Gastroesophageal sphincter (tissue), 4 donors: ENCODE measurements at regions not wholly inside any gene's neighbourhood (a gene's known extent, or its start where the extent isn't known, plus 50 kb on each side); places are given as distances from the start of the nearest gene placed in this dataset.

Source experiments
- ATAC-seq: fragments of 150-250 bp; one replicate; pipeline ENCODE4 v1.9.1; 2016; ENCODE audit warnings: mild to moderate bottlenecking, moderate library complexity
- H3K27ac ChIP-seq, 4 donors: fragments of 200-600 bp; sonication (generic) in 3 of 4; 1 replicate in 3 of 4; 2 replicates in 1 of 4; pipeline ENCODE4 v1.5.1; 2016 to 2019
- H3K27me3 ChIP-seq: fragments of 200-600 bp; sonication (generic); one replicate; pipeline ENCODE4 v1.5.1; 2019
- H3K36me3 ChIP-seq, 2 donors: fragments of 200-600 bp; sonication (generic); one replicate each; pipeline ENCODE4 v1.5.1; 2019; ENCODE audit warnings: control low read depth in 1 of 2
- H3K4me1 ChIP-seq, 3 donors: fragments of 200-600 bp; sonication (generic); 1 replicate in 2 of 3; 2 replicates in 1 of 3; pipeline ENCODE4 v1.5.1; 2016 to 2019; ENCODE audit warnings: control low read depth in 2 of 3
- H3K4me3 ChIP-seq, 2 donors: fragments of 200-600 bp; sonication (generic); one replicate each; pipeline ENCODE4 v1.5.1; 2019; ENCODE audit warnings: mild to moderate bottlenecking in 1 of 2, moderate library complexity in 1 of 2
- H3K9me3 ChIP-seq, 3 donors: fragments of 200-600 bp; sonication (generic); one replicate each; pipeline ENCODE4 v1.5.1; 2017 to 2019; ENCODE audit warnings: control low read depth in 2 of 3
- CTCF ChIP-seq, 4 experiments: fragments of 200-600 bp in 2 of 4; fragments of 450-650 bp in 2 of 4; sonication (generic) in 1 of 4; IDR thresholded peaks; one replicate each; pipeline ENCODE4 v1.5.1; 2017 to 2019; ENCODE audit warnings: antibody characterized with exemption in 4 of 4, mild to moderate bottlenecking in 2 of 4, moderate library complexity in 2 of 4
- EP300 ChIP-seq: sonication (generic); formaldehyde crosslinking; IDR thresholded peaks from one replicate; pipeline ENCODE4 v1.6.1; 2017; ENCODE audit warnings: antibody characterized with exemption, mild to moderate bottlenecking
- POLR2A ChIP-seq, 2 donors: fragments of 450-650 bp; IDR thresholded peaks; one replicate each; pipeline ENCODE4 v1.6.1; 2017; ENCODE audit warnings: antibody characterized with exemption in 2 of 2, mild to moderate bottlenecking in 2 of 2, moderate library complexity in 1 of 2
- POLR2AphosphoS5 ChIP-seq: sonication (generic); formaldehyde crosslinking; IDR thresholded peaks from one replicate; pipeline ENCODE4 v1.6.1; 2017; ENCODE audit warnings: antibody characterized with exemption
- WGBS, 2 donors: methylation state at CpG; one replicate each; pipeline ENCODE4 v1.1.5; 2018; ENCODE audit warnings: low coverage in 1 of 2; 5-methylcytosine and 5-hydroxymethylcytosine counted together

DNA sequence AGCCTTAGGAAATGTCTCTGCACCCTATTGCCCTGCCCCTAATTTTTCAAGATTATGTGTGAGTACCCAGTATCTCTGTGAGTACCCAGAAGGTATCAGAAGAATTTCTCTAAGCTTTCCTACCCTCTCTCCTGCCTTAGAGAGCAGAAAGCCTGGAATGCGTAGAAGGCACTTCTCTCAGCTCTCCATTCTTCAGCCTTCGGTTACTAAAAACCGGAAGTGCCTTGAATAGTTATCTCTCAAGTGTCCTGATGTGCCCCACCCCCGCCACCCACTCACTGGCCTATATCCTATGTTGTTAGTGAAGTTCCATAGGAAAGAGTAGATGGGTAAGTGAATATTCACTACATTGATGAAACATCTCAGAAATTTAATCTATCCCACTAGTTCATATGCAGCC lies 210.7 kb upstream of the CDH10 start:
- WGBS, 2 donors: 67 to 75% methylated on average over 3 to 4 of the region's 4 CpGs
- H3K27me3 ChIP-seq: no peaks in the 10 kb centered on the region
- H3K36me3 ChIP-seq: no peaks in the 10 kb centered on the region
- H3K4me3 ChIP-seq: no peak overlapping the region
- H3K27ac ChIP-seq: no peak overlapping the region
- ATAC-seq: no peak
- H3K4me1 ChIP-seq: no peaks in the 10 kb centered on the region
- TF ChIP-seq EP300: no peak
- TF ChIP-seq POLR2AphosphoS5: no peak
- no peak for TF ChIP-seq POLR2A (IDR thresholded peaks at IDR 0.05)
- no peak for TF ChIP-seq CTCF (IDR thresholded peaks at IDR 0.05)
- H3K9me3 ChIP-seq: no peaks in the 10 kb centered on the region

- Histone ChIP-seq H3K27me3 (no peaks in the 10 kb centered on the region), H3K27ac (no peak overlapping the region), H3K36me3 (no peaks in the 10 kb centered on the region), H3K4me1 (no peaks in the 10 kb centered on the region), H3K4me3 (no peak overlapping the region), H3K9me3 (no peaks in the 10 kb centered on the region)
- ATAC-seq: no peak
- WGBS, 2 donors: 100% methylated on average over 1 of the region's 1 CpG
- no peak for TF ChIP-seq POLR2AphosphoS5
- no peak for TF ChIP-seq EP300
- TF ChIP-seq POLR2A (IDR thresholded peaks at IDR 0.05): no peak
- TF ChIP-seq CTCF (IDR thresholded peaks at IDR 0.05): no peak
Measured at GRCh38 chr5:24854850-24855249, 210.1 kb upstream of the CDH10 start.

GRCh38 chr5:24854350-24854749 lies 209.6 kb upstream of the CDH10 start:
- no peak for ATAC-seq
- no peak overlapping the region for H3K27ac ChIP-seq
- no peaks in the 10 kb centered on the region for H3K36me3 ChIP-seq
- H3K27me3 ChIP-seq: no peaks in the 10 kb centered on the region
- H3K9me3 ChIP-seq: no peaks in the 10 kb centered on the region
- no peak overlapping the region for H3K4me3 ChIP-seq
- no peaks in the 10 kb centered on the region for H3K4me1 ChIP-seq
- TF ChIP-seq CTCF (IDR thresholded peaks at IDR 0.05): no peak
- no peak for TF ChIP-seq EP300
- TF ChIP-seq POLR2AphosphoS5: no peak
- TF ChIP-seq POLR2A (IDR thresholded peaks at IDR 0.05): no peak

GRCh38 chr5:24850926-24851486 lies 206.2 kb upstream of the CDH10 start:
- WGBS, 2 donors: 51 to 57% methylated on average over 3 to 4 of the region's 5 CpGs
- Histone ChIP-seq H3K4me3 (no peak overlapping the region), H3K36me3 (no peaks in the 10 kb centered on the region), H3K27ac (no peak overlapping the region), H3K4me1 (no peaks in the 10 kb centered on the region), H3K9me3 (peaks cover 0 to 6% (median 0%) of the 10 kb centered on the region in 3 donors), H3K27me3 (no peaks in the 10 kb centered on the region)
- TF ChIP-seq POLR2A (IDR thresholded peaks at IDR 0.05): no peak
- no peak for TF ChIP-seq CTCF (IDR thresholded peaks at IDR 0.05)
- TF ChIP-seq EP300: no peak
- no peak for TF ChIP-seq POLR2AphosphoS5
- ATAC-seq: no peak

DNA sequence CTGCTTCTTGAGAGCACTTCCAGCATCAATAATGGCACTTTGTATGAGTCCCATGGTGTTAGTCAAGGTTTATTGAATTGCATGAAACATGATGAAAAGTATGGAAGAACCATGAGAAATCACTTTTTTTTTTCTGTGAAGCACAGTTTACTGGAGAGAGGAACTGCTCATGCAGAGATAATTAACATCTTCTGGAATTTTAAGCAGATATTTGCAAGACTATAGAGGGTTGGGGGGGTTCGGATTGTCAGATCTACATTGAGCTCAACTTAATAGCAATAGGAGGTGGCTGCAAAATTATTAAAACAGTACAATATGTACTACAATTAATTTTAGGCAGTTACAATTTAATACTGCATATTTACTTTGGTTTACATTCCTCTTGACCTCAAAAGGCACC lies 204.4 kb upstream of the CDH10 start:
- ATAC-seq: no peak
- TF ChIP-seq POLR2A (IDR thresholded peaks at IDR 0.05): no peak
- no peak for TF ChIP-seq EP300
- no peak for TF ChIP-seq POLR2AphosphoS5
- TF ChIP-seq CTCF (IDR thresholded peaks at IDR 0.05): no peak
- Histone ChIP-seq H3K27ac (no peak overlapping the region), H3K36me3 (no peaks in the 10 kb centered on the region), H3K4me3 (no peak overlapping the region), H3K27me3 (no peaks in the 10 kb centered on the region), H3K4me1 (no peaks in the 10 kb centered on the region), H3K9me3 (peaks cover 0 to 6% (median 0%) of the 10 kb centered on the region in 3 donors)
- 85% methylated on average over 1 of the region's 1 CpG; no CpG with 5 or more reads in 1 of the 2 donors for WGBS, 2 donors
